H9 (cell line): ENCODE measurements at regions not wholly inside any gene's neighbourhood (a gene's known extent, or its start where the extent isn't known, plus 50 kb on each side); places are given as distances from the start of the nearest gene placed in this dataset.

Experiments
- DNase-seq: peaks from one replicate; pipeline ENCODE4 v3.0.0-alpha.2; 2017
- H2AFZ ChIP-seq: one replicate; pipeline ENCODE4 v1.6.1; 2013; ENCODE audit warnings: mild to moderate bottlenecking, low read length, control low read depth, moderate library complexity
- H2AK5ac ChIP-seq: 2 replicates; pipeline ENCODE4 v1.6.1; 2013; ENCODE audit warnings: low read length, control low read depth, mixed read lengths; ENCODE audit not compliant: insufficient read length
- H2BK120ac ChIP-seq: one replicate; pipeline ENCODE4 v1.6.1; 2013; ENCODE audit warnings: low read depth, mild to moderate bottlenecking, low read length, control low read depth, inconsistent platforms; ENCODE audit not compliant: poor library complexity, severe bottlenecking
- H2BK12ac ChIP-seq: 2 replicates; pipeline ENCODE4 v1.6.1; 2013; ENCODE audit warnings: low read length, control low read depth, mixed read lengths, low read depth; ENCODE audit not compliant: insufficient read length
- H2BK15ac ChIP-seq: 2 replicates; pipeline ENCODE4 v1.6.1; 2013; ENCODE audit warnings: low read depth, low read length, control low read depth
- H2BK20ac ChIP-seq: one replicate; pipeline ENCODE4 v1.6.1; 2013; ENCODE audit warnings: low read depth, mild to moderate bottlenecking, low read length, control low read depth, inconsistent platforms; ENCODE audit not compliant: poor library complexity, severe bottlenecking
- H2BK5ac ChIP-seq: 2 replicates; pipeline ENCODE4 v1.6.1; 2013; ENCODE audit warnings: low read length, control low read depth, mixed read lengths; ENCODE audit not compliant: insufficient read length
- H3K14ac ChIP-seq: 2 replicates; pipeline ENCODE4 v1.6.1; 2013; ENCODE audit warnings: low read length, control low read depth; ENCODE audit not compliant: insufficient read depth
- H3K18ac ChIP-seq: 2 replicates; pipeline ENCODE4 v1.6.1; 2013; ENCODE audit warnings: low read depth, mild to moderate bottlenecking, mixed read lengths, low read length, control low read depth; ENCODE audit not compliant: insufficient read length
- H3K23ac ChIP-seq: 2 replicates; pipeline ENCODE4 v1.6.1; 2013; ENCODE audit warnings: low read length, control low read depth, mixed read lengths, low read depth; ENCODE audit not compliant: insufficient read length
- H3K23me2 ChIP-seq: 2 replicates; pipeline ENCODE4 v1.6.1; 2013; ENCODE audit warnings: low read depth, mild to moderate bottlenecking, mixed read lengths, low read length, control low read depth; ENCODE audit not compliant: insufficient read length, poor library complexity, severe bottlenecking
- H3K27ac ChIP-seq: 2 replicates; pipeline ENCODE4 v1.5.1; 2013; ENCODE audit warnings: low read length, control low read depth, mixed read lengths, low read depth; ENCODE audit not compliant: insufficient read length
- H3K27me3 ChIP-seq: 2 replicates; pipeline ENCODE4 v1.6.1; 2013; ENCODE audit warnings: low read length, control low read depth, inconsistent platforms; ENCODE audit not compliant: insufficient read depth
- H3K4ac ChIP-seq: 2 replicates; pipeline ENCODE4 v1.6.1; 2013; ENCODE audit warnings: low read depth, mild to moderate bottlenecking, control low read depth, inconsistent platforms, low read length, moderate library complexity
- H3K4me1 ChIP-seq: 2 replicates; pipeline ENCODE4 v1.6.1; 2013; ENCODE audit warnings: low read length, control low read depth, inconsistent platforms; ENCODE audit not compliant: insufficient read depth
- H3K4me2 ChIP-seq: 2 replicates; pipeline ENCODE4 v1.6.1; 2013; ENCODE audit warnings: low read length, control low read depth, mixed read lengths; ENCODE audit not compliant: insufficient read length, insufficient read depth
- H3K56ac ChIP-seq: 2 replicates; pipeline ENCODE4 v1.6.1; 2013; ENCODE audit warnings: low read depth, mild to moderate bottlenecking, mixed read lengths, low read length, control low read depth; ENCODE audit not compliant: insufficient read length
- H3K79me1 ChIP-seq: 2 replicates; pipeline ENCODE4 v1.6.1; 2013; ENCODE audit warnings: low read depth, mild to moderate bottlenecking, moderate library complexity, low read length, control low read depth, inconsistent platforms; ENCODE audit not compliant: insufficient read depth, poor library complexity, severe bottlenecking
- H3K79me2 ChIP-seq: 2 replicates; pipeline ENCODE4 v1.6.1; 2013; ENCODE audit warnings: low read length, control low read depth, inconsistent platforms; ENCODE audit not compliant: insufficient read depth
- H3K9ac ChIP-seq: 2 replicates; pipeline ENCODE4 v1.6.1; 2013; ENCODE audit warnings: low read length, control low read depth, mixed read lengths; ENCODE audit not compliant: insufficient read length; ENCODE audit errors: extremely low read depth
- H3K9me3 ChIP-seq: one replicate; pipeline ENCODE4 v1.6.1; 2013; ENCODE audit warnings: low read depth, low read length, inconsistent platforms; ENCODE audit not compliant: control insufficient read depth
- H3T11ph ChIP-seq: one replicate; pipeline ENCODE4 v1.6.1; 2013; ENCODE audit warnings: mild to moderate bottlenecking, low read length, control low read depth, inconsistent platforms
- H4K20me1 ChIP-seq: one replicate; pipeline ENCODE4 v1.6.1; 2013; ENCODE audit not compliant: control insufficient read depth, insufficient read length, insufficient read depth
- H4K5ac ChIP-seq: 2 replicates; pipeline ENCODE4 v1.6.1; 2013; ENCODE audit warnings: low read depth, mild to moderate bottlenecking, mixed read lengths, low read length, control low read depth; ENCODE audit not compliant: insufficient read length
- H4K8ac ChIP-seq: replicated peaks from 2 replicates; pipeline ENCODE4 v1.6.1; 2013; ENCODE audit warnings: low read length, control low read depth, mixed read lengths, low read depth; ENCODE audit not compliant: insufficient read length
- H4K91ac ChIP-seq: 2 replicates; pipeline ENCODE4 v1.6.1; 2013; ENCODE audit warnings: low read depth, mild to moderate bottlenecking, moderate library complexity, mixed read lengths, low read length, control low read depth; ENCODE audit not compliant: insufficient read length
- H3K27ac Mint-ChIP-seq, 3 experiments: 2 replicates in 2 of 3; 3 replicates in 1 of 3; pipeline ENCODE4 v1.8.0; 2020 to 2021; ENCODE audit warnings: mixed read lengths in 3 of 3, mild to moderate bottlenecking in 1 of 3, moderate library complexity in 1 of 3
- H3K27me3 Mint-ChIP-seq: 2 replicates; pipeline ENCODE4 v1.8.0; 2021; ENCODE audit warnings: low read depth, mild to moderate bottlenecking, moderate library complexity, mixed read lengths
- H3K36me3 Mint-ChIP-seq, 3 experiments: 2 replicates in 2 of 3; 3 replicates in 1 of 3; pipeline ENCODE4 v1.8.0; 2020 to 2021; ENCODE audit warnings: low read depth in 3 of 3, mixed read lengths in 3 of 3; ENCODE audit not compliant: insufficient read depth in 1 of 3
- H3K4me1 Mint-ChIP-seq, 2 experiments: 2 replicates each; pipeline ENCODE4 v1.8.0; 2020; ENCODE audit warnings: mixed read lengths in 2 of 2
- H3K4me3 Mint-ChIP-seq, 2 experiments: 2 replicates in 1 of 2; 3 replicates in 1 of 2; pipeline ENCODE4 v1.8.0; 2020 to 2021; ENCODE audit warnings: mild to moderate bottlenecking in 2 of 2, mixed read lengths in 2 of 2, moderate library complexity in 1 of 2
- H3K9me3 Mint-ChIP-seq, 2 experiments: 2 replicates in 1 of 2; 3 replicates in 1 of 2; pipeline ENCODE4 v1.8.0; 2020; ENCODE audit warnings: mild to moderate bottlenecking in 2 of 2, mixed read lengths in 2 of 2, moderate library complexity in 1 of 2
- WGBS: extraction: QIAGEN DNeasy Blood & Tissue Kit; methylation state at CpG from one replicate; pipeline ENCODE4 v1.1.7; 2013; ENCODE audit warnings: missing lambda C conversion rate, low lambda C conversion rate, mixed read lengths; ENCODE audit not compliant: insufficient read length; ENCODE audit errors: extremely low coverage; 5-methylcytosine and 5-hydroxymethylcytosine counted together
- TF ChIP-seq, protein P1 (sequence below): fragments of 200-600 bp; sonication (generic); conservative IDR thresholded peaks from 3 replicates; pipeline ENCODE4 v1.8.0; 2021; ENCODE audit warnings: antibody characterized with exemption, mild to moderate bottlenecking

DNA sequence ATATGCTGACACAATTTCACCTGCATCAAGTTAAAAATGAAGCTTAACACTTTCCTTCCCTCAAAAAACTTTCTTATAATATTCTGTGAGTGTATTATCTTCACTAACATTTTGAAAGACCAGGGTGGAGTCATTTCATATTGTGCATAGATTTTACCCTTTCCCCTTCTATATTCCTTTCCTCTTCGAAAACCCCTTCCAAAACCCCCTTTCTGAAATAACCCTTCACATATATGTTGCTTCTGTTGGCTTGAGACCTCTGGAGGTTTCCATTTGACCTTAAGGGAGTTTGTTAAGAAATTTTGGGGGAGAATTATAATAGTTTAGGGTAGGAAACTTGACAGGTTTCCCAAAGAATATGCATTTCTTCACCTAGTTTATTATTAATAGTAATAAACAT is 489.6 kb upstream of the MIR17HG start:
- Histone ChIP-seq H2BK5ac (no peak overlapping the region), H3T11ph (no peak overlapping the region), H4K8ac (no peak overlapping the region), H3K56ac (no peak overlapping the region), H4K5ac (no peak overlapping the region), H3K23me2 (no peaks in the 10 kb centered on the region), H3K4me1 (peaks cover 3% of the 10 kb centered on the region; the same call in 1 of the 2 replicates), H3K23ac (no peak overlapping the region), H3K4ac (no peak overlapping the region), H3K14ac (no peak overlapping the region), H2BK15ac (no peak overlapping the region), H2AK5ac (no peak overlapping the region), H2BK20ac (no peak overlapping the region), H3K79me1 (no peaks in the 10 kb centered on the region), H4K20me1 (no peaks in the 10 kb centered on the region), H3K79me2 (no peaks in the 10 kb centered on the region), H3K4me2 (no peak overlapping the region), H3K9me3 (no peaks in the 10 kb centered on the region), H2BK12ac (no peak overlapping the region), H2BK120ac (no peak overlapping the region), H3K27me3 (no peaks in the 10 kb centered on the region), H3K9ac (no peak overlapping the region), H3K27ac (no peak overlapping the region), H3K18ac (no peak overlapping the region), H2AFZ (no peak overlapping the region), H4K91ac (no peak overlapping the region)
- no peaks in the 10 kb centered on the region for H3K27me3 Mint-ChIP-seq
- H3K36me3 Mint-ChIP-seq: no peaks in the 10 kb centered on the region
- TF ChIP-seq, protein P1, sequence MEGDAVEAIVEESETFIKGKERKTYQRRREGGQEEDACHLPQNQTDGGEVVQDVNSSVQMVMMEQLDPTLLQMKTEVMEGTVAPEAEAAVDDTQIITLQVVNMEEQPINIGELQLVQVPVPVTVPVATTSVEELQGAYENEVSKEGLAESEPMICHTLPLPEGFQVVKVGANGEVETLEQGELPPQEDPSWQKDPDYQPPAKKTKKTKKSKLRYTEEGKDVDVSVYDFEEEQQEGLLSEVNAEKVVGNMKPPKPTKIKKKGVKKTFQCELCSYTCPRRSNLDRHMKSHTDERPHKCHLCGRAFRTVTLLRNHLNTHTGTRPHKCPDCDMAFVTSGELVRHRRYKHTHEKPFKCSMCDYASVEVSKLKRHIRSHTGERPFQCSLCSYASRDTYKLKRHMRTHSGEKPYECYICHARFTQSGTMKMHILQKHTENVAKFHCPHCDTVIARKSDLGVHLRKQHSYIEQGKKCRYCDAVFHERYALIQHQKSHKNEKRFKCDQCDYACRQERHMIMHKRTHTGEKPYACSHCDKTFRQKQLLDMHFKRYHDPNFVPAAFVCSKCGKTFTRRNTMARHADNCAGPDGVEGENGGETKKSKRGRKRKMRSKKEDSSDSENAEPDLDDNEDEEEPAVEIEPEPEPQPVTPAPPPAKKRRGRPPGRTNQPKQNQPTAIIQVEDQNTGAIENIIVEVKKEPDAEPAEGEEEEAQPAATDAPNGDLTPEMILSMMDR: no peak
- no peak overlapping the region for H3K27ac Mint-ChIP-seq
- peaks cover 8 to 29% of the 10 kb centered on the region in 2 experiments for H3K4me1 Mint-ChIP-seq
- WGBS: no CpG with 5 or more reads among the region's 1 CpG
- no peak for DNase-seq
- no peak overlapping the region for H3K4me3 Mint-ChIP-seq
- peaks cover 0 to 2% of the 10 kb centered on the region in 2 experiments; a peak in 1 of 5 replicates for H3K9me3 Mint-ChIP-seq
